Ureter (tissue), 1 donor: ENCODE measurements at regions not wholly inside any gene's neighbourhood (a gene's known extent, or its start where the extent isn't known, plus 50 kb on each side); places are given as distances from the start of the nearest gene placed in this dataset.
A peak's percentile ranks its signal among the peaks of the same experiment; 100 is the strongest.

Experiments used
- DNase-seq: peaks from one replicate; pipeline ENCODE4 v3.0.0-alpha.2; 2020; ENCODE audit warnings: low spot score
- donor health status: DM: yes; HTN: yes; CAD: no.

DNA sequence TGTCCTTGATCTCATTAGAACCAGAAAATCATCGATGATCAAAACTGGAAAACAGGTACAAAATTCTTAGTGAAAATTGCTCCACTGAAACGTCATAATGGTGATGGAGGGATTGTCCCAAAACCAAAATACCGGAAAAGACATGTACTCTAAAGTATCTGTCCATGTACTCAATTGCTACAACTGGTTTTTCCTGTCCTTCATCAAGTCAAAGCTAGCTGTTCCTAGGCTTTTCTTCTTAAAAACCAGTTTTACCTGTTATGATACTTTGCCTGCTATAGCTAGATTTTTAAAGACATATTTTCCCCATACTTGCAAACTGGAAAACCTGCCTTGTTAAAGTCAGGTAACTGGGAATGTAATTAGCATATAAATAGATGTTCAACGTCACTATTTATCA, 50.5 kb upstream of the LRRC1 start:
- DNase-seq: no peak

DNA sequence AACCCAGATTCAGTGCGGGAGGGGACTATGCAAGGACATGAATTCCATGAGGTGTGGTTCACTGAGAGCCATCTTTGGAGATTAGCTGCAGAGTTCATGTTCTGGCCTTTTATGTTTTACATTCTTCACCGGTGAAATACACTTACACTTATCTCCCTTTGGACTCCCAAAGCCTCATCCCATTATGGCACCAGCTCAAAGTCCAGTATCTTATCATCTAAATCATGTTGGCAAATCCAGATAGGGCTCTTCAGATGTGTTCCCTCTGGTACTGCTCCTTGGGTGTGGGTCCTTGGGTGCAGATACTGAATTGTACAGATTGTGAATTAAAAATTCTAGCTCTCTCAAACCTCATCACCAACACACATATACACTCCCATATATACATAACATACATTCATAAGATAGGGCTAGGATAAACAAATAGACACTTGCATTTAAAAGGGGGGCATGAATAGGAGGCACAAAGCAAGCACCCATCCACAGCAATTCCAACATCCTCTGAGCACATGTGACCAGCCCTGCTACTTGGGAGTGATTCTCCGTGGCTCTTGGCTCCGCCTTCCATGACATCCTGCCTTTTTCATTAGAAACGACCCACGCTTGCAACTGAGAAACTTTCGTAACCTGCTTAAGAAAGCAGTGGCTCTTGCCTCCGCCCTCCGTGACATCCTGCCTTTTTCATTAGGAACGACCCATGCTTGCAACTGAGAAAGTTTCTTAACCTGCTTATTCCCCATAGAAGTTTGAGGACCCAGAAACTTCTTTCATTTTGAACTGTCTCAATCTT, 53.6 kb upstream of the LRRC1 start:
- no peak for DNase-seq

DNA sequence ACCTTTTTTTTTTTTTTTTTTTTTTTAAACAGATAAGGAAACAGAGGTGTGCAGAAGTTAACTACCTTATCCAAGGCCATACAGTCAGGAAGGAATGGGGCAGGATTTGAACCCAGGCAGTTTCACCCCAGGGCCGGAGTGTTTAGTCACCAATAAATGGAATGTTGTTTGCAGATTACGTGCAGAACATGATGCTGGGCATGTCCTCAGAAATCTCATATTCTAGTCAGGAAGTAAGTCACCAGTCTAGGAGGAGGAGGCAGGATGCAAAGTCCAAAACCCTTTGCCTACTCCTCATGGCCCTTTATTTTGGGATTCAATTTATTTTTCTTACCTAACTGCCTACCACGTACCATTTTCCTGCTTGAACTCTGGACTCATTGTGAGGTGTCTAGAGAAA, 57.1 kb upstream of the LRRC1 start:
- DNase-seq: no peak

DNA sequence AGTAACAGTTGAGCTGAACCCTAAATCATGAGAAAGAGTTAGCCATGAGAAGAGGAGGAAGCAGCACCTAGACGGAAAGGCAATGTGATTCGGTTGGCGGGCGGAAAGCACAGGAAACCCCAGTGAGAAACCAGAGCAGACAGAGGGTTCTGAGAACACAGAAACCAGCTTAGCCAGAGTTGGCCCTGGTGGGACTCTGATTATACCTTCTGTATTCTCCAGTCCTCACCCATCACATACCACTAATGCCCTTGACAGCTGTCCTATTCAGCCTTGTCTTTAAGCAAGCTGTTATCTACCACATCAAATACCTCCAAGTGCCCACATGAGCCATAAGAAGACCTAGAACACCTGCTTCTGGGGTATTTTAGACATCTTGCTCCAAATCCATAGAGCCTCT, 58.9 kb upstream of the LRRC1 start:
- no peak for DNase-seq

DNA sequence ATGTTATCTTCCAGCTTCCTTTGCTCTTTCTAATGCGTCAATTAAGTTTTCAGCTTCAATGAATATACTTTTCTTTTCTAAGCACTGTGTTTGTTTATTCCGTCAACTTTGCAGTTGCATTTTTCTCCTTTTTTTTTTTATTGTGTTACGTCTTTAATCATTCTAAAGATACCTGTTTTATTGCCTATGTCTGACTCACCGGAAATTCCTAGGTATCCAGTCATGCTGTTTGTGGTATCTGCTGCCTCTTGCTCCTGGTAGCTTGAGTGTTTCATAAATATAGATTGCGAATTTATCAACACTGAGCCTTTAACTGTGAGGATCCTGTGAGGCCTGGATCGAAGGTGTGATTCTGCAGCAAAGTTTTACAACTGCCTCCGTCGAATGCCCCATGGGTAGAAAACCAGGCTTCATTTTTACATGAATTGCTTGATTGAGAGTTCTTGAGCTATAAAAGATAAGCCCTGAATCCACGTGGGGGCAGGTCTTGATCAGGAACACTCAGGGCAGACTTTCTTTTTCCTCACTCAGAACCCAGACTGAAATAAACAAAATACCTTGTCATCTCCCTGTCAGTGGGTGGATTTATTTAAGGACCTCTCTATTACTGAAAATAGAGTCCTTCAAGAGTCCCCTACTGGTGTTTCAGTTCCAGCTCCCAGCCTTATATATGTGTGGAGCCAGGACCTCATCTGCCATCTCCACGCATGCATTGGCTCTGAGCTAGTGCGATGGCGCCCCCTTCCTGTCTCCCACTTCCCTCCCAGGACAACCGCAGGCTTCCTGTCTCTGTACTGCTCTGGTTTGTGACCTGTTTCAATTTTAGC, 60.1 kb upstream of the LRRC1 start:
- DNase-seq: no peak

DNA sequence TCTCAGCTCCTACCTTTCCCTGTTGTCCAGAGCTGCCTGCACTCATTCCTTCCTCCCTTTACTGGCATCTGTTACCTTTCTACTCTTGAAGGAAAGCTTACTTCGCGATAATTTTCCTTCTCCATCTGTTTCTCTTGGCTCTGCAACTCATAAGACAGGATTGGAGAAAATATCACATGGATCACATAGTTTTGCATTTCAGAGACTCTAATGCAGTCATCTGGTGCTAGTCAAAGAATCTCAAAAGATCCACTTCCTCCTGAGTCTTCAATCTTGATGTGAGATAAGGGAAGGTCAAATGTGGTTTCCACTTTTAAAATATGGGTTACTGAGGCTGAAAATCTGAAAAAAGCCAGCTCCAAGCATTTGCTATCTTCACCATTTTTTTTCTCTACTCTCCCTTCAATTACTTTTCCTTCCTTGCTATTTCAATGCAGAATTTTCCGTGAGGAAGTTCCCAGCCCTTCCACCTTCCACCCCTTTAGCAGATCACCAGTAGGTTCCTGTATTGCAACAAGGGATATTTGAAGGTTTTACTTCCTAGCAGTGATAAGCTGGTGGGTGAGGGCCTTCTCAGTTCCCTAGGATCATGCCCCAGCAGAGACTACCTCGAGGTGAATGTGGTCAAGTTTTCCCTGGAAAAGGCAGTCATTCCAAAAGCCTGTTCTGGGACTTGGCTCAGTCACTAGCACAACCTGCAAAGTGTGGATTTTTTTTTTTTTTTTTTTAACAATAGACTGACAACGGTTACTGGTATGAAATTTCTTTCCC, 62.8 kb upstream of the LRRC1 start:
- no peak for DNase-seq

DNA sequence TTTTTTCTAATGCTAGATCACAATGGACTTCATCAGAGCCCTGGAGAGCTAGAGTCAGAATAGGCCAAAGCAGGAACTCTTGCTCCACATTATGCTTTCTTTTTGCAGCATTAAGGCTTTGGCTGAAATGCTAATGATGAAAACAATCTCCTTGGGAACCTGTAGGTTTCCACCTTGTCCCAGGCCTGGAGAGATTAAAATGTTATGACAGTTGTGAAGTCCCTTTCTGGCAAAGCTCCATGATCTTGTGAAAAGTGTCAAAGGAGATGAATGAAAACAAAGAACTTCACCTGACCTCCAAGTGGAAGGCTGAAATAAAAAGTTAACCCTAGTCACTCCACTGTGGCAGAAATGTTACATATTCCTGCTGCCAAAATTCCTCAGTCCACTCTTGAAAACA, 64.0 kb upstream of the LRRC1 start:
- DNase-seq: no peak

DNA sequence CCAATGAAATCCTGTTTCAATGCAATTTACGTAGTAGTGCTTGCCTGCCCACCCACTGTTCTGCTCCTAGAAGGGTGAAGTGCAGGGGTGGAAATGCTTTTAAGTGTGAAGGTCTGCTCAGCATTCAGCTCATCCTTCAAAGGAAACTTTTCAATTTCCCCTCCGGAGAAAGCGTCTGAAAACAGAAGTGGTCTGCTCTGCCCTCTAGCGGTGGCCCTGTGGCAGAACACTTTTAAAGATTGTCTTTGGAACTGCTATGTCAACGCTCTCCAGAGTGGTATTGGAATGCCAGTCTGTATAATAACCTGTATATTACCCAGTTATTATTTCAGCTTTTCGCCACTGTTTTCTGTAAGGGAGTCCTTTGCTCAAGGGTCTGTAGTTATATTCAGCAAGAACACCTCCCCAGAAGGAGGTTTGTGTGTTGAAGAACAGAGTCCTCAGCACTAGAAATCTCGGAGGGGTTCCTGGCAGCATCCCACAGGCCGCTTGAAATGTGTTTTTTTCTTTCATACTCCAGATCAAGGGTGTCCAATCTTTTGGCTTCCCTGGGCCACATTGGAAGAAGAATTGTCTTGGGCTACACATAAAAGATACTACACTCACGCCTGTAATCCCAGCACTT, 63.1 kb upstream of the KLHL31 start:
- DNase-seq: no peak

DNA sequence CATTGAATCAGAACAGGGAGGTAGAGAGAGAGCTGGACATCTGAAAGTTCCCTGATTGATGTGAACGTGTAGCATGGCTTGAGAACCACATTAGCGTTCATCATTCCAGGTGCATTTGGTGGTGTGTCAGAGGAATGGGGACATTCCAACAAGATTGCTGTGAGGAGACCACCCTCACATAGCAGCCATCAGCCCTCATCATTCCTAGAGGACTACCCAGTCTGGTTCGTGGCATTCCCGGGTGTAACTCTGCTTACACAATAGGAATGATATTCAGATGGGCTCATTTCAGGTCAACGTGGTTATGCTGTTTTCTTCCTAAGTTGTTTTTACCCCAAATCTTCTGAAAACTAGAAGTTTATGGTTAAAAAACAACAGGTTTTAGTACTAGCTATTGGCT, 62.2 kb upstream of the KLHL31 start:
- no peak for DNase-seq

DNA sequence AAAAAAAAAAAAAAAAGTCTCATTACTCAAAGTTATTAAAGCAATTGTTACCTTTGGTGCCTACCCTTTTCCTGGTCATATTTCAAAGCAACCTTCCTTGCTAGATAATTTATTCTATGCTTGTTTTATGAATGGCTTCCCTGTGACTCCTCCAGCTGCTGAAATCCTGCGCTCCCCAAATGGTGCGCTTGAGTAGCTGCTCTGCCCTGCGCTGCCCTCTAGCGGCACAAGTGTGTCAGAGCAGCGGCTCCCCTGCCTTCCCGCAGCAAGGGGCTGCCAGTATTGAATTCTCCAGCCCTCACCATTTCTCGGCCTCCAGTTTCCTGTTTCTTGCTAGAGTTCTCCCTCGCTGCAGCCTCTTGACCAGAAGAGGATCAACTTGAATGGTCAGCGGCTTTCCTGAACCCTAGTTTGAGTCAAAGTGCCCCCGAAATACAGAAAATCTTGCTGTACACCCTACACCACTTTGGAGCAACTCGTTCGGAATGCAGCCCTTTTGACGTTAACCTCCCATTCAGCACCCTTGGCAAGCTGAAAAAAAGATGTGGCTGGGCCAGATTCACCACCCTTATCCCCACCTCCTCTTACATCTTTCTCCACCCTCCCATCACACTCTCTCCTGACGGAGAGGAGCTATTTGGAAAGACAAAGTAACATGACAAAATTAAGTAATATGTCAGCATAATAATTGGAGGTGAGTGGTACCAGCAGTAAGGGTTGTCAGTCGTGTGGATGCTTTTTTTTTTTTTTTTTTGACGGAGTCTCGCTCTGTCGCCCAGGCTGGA, 60.4 kb upstream of the KLHL31 start:
- peak; percentile 76 for DNase-seq

DNA sequence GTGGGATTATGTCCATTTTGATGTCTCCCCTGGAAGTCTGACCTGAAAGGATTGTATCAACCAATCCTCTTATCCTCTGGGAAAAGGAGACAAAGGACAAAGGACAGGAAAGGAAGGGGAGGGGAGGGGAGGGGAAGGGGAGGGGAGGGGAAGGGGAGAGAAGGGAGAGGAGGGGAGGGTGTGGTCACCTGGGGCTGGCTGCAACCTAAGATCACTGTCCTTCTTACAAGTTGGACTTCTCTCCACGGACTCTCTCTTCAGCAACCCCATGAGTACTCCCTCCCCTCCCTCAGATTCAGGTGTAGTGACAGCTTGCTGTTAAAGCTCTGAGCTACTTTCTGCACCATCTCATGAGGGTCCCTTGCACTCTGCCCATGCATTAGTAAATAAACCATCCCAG, 58.9 kb upstream of the KLHL31 start:
- no peak for DNase-seq

DNA sequence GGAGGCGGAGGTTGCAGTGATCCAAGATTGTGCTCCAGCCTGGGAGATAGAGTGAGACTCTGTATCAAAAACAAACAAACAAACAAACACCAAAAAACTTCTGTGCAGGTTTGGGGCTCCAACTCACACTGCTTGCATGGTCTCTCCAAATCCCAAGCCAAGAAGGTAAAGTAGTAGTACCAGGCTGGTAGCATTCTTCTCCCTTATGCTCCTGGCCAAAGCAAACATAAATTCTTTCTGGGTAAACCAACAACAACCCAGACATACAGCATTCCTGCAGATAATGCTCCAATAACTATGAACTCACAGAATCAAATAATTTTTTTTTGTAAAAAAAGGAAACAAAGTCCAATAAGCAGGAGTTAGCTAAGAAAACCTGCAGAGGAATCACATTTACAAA, 57.8 kb upstream of the KLHL31 start:
- no peak for DNase-seq

DNA sequence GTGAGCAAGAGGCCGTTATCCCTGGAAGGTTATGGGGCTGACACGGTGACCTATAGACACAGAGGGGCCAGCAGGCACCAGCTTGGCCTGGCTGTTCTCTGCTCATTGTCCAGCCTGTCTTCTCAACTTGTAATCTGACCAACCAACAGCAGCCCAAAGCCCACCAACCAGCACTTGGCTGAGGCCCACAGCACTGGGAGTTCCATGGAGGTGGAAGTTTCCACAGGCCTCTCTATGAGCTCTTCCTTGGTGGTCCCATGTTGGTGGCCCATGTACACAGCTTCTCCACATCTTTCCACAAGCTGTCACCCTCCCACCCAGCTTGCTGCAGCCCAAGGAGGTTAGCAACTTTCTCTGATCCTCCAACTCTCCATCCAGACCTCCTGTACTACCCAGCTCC, 56.2 kb upstream of the KLHL31 start:
- DNase-seq: no peak

DNA sequence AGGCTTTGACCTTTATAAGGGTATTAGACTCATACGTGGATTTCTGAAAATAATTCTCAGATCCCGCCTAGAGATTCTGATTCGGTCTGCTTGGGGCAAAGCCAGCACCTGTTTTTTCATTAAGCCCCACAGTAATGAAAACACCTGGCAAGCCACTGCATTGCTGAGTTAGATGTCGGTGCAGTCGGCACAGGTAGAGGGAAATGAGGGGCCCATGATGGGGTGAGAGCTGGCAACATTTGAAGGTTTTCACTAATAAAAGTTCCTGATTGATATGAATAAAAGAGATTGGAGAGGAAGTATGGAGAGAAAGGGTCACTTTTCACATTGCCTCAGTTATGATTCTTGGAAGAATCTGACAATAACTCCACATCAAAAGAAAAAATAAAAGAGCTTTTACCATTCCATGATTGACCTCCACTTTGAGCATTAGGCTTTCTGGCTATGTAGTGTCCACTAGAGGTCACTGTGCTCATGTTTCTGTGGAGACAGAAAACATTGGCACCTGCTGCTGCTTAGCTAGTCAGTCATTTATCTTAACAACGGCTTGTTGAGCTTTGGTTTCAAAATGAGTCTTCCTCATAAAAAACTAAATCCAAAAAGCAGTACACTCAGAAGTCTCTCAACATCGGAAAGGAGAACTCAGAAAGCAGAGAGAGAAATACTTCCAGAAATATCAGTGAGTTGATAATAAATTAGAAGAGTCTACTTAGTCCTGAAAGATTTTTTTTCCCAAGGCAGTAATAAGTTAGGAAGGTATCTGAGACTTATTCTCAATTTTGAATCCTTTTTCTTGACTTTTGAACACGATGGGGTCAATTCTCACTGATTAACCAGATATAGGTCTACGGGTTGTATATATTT, 53.3 kb upstream of the KLHL31 start:
- peak; percentile 57 for DNase-seq

DNA sequence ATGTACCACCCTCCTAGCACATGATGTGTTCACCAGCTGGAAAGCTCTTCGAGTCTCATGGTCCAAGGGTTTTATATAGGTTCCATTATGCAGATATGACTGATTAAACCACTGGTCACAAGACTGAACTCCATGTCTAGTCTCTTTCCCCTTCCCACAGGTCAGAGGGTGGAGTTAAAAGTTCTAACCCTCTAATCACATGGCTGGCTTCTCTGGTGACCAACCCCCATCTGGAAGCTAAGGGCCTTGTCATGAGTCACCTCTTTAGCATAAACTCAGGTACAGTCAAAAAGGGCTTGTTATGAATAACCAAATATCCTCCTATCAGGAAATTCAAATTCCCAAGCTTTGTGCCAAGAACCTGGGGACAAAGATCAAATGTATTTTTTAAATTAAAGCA, 52.0 kb upstream of the KLHL31 start:
- no peak for DNase-seq

DNA sequence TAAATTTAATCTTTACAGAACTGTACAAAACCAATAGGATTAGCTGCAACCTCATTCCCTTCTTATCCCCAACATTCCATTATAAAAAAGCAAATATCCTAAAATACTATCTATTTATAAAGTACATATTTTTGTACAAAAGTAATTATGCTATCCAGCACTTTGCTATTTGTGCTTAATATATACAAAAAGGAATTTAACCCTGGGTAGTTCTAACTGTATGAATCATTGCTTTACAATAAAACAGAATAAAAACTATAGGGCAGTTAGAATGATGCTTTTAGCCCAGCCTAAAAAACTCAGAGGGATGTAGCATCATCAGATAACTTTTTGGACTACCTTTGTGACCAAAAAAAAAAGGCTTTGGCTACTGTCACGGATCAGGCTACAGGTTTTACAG, 49.9 kb upstream of the KLHL31 start:
- DNase-seq: no peak
